Panc1 (cell line): ENCODE measurements at regions not wholly inside any gene's neighbourhood (a gene's known extent, or its start where the extent isn't known, plus 50 kb on each side); places are given as distances from the start of the nearest gene placed in this dataset.

Experiments used
- ATAC-seq: fragments of 200-7000 bp; cut with Tn5 transposase; 2 replicates; pipeline ENCODE4 v1.9.1; 2020; ENCODE audit warnings: mild to moderate bottlenecking, moderate library complexity
- BruUV-seq: library from RNA; stranded (reverse); fragments of 400-500 nt; replicated peaks from 2 replicates; lab custom pipeline; 2021; lab: Mats Ljungman, UMichigan
- CTCF ChIA-PET: fragments of 300-600 bp; sonication (Branson Sonifier 250); formaldehyde crosslinking; loops from one replicate; lab custom pipeline; 2022; ENCODE audit warnings: antibody characterized with exemption; lab: Charles Lee
- POLR2A ChIA-PET: fragments of 300-600 bp; sonication (Branson Sonifier 250); formaldehyde crosslinking; loops from one replicate; lab custom pipeline; 2022; ENCODE audit warnings: antibody characterized with exemption; lab: Charles Lee
- DNase-seq: peaks from one replicate; pipeline ENCODE4 v3.0.0-alpha.2; 2010; ENCODE audit warnings: low read depth, low spot score
- H3K27ac ChIP-seq: 2 replicates; pipeline ENCODE4 v1.5.1; 2011; ENCODE audit warnings: mild to moderate bottlenecking, low read length, inconsistent platforms
- H3K27me3 ChIP-seq: fragments of 200-500 bp; sonication (Bioruptor generic); 2 replicates; pipeline ENCODE4 v1.6.0; 2014; ENCODE audit warnings: low read length, inconsistent platforms; ENCODE audit not compliant: control insufficient read depth, insufficient read depth
- H3K36me3 ChIP-seq: fragments of 200-500 bp; sonication (Bioruptor generic); 2 replicates; pipeline ENCODE4 v1.5.1; 2014; ENCODE audit warnings: inconsistent platforms, mild to moderate bottlenecking, low read length, moderate library complexity; ENCODE audit not compliant: control insufficient read depth, insufficient read depth
- H3K4me1 ChIP-seq: 2 replicates; pipeline ENCODE4 v1.5.1; 2011; ENCODE audit warnings: inconsistent platforms, mild to moderate bottlenecking, low read length, moderate library complexity; ENCODE audit not compliant: control insufficient read depth, insufficient read depth
- H3K4me3 ChIP-seq, 2 experiments: 2 replicates each; pipeline ENCODE4 v1.5.1; 2011 to 2012; ENCODE audit warnings: low read depth in 2 of 2, low read length in 2 of 2, mild to moderate bottlenecking in 2 of 2, inconsistent platforms in 1 of 2, moderate library complexity in 1 of 2
- H3K9me3 ChIP-seq: fragments of 200-500 bp; sonication (Bioruptor generic); 2 replicates; pipeline ENCODE4 v1.5.1; 2014; ENCODE audit warnings: low read depth, mild to moderate bottlenecking, inconsistent platforms, low read length, moderate library complexity; ENCODE audit not compliant: control insufficient read depth, insufficient read depth
- POLR2AphosphoS5 ChIP-seq: IDR thresholded peaks from 2 replicates; pipeline ENCODE4 v1.6.1; 2012; ENCODE audit warnings: mild to moderate bottlenecking, low read depth, low read length, moderate library complexity
- REST ChIP-seq, 2 experiments: IDR thresholded peaks; 2 replicates each; pipeline ENCODE4 v1.6.1; 2011 to 2012; ENCODE audit warnings: low read depth in 2 of 2, control low read depth in 1 of 2, low read length in 1 of 2, mild to moderate bottlenecking in 1 of 2, moderate library complexity in 1 of 2; ENCODE audit not compliant: insufficient read depth in 1 of 2
- SIN3A ChIP-seq: IDR thresholded peaks from 2 replicates; pipeline ENCODE4 v1.6.1; 2012; ENCODE audit warnings: low read depth, mild to moderate bottlenecking, low read length, moderate library complexity, borderline replicate concordance; ENCODE audit not compliant: insufficient read depth
- TCF7L2 ChIP-seq: IDR thresholded peaks from 2 replicates; pipeline ENCODE4 v1.6.1; 2011; ENCODE audit warnings: mild to moderate bottlenecking, low read depth, low read length, inconsistent platforms
- in situ Hi-C: cut with HindIII; loops from 2 replicates; pipeline ENCODE4 v1.10.0; 2016; ENCODE audit warnings: low sequenced_read_pairs, low pct_unique_long_range_greater_than_20kb
- intact Hi-C: fragments of 100-400 bp; cut with micrococcal nuclease; formaldehyde crosslinking; loops from one replicate; pipeline ENCODE4 v1.10.0; 2022; ENCODE audit not compliant: unreplicated experiment
- TF ChIP-seq, protein P1 (sequence below): fragments of 450-650 bp; IDR thresholded peaks from 2 replicates; pipeline ENCODE4 v1.5.1; 2017; ENCODE audit warnings: mild to moderate bottlenecking

- DNase-seq: no peak
- intact Hi-C loops (no loop called here), in situ Hi-C loops (no loop called here)
- H3K27me3 ChIP-seq: peaks cover 14% of the 10 kb centered on the region
- no peak overlapping the region for H3K4me3 ChIP-seq
- no peaks in the 10 kb centered on the region for H3K36me3 ChIP-seq
- no peaks in the 10 kb centered on the region for H3K4me1 ChIP-seq
- POLR2A ChIA-PET: no interaction called here
- CTCF ChIA-PET: no interaction called here
- H3K9me3 ChIP-seq: no peaks in the 10 kb centered on the region; the same call in 1 of the 2 replicates
- H3K27ac ChIP-seq: no peak overlapping the region
- no peak for TF ChIP-seq SIN3A
- TF ChIP-seq, protein P1, sequence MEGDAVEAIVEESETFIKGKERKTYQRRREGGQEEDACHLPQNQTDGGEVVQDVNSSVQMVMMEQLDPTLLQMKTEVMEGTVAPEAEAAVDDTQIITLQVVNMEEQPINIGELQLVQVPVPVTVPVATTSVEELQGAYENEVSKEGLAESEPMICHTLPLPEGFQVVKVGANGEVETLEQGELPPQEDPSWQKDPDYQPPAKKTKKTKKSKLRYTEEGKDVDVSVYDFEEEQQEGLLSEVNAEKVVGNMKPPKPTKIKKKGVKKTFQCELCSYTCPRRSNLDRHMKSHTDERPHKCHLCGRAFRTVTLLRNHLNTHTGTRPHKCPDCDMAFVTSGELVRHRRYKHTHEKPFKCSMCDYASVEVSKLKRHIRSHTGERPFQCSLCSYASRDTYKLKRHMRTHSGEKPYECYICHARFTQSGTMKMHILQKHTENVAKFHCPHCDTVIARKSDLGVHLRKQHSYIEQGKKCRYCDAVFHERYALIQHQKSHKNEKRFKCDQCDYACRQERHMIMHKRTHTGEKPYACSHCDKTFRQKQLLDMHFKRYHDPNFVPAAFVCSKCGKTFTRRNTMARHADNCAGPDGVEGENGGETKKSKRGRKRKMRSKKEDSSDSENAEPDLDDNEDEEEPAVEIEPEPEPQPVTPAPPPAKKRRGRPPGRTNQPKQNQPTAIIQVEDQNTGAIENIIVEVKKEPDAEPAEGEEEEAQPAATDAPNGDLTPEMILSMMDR: no peak
- no TSS peak for BruUV-seq
- no peak for ATAC-seq
These were observed 136.1 kb upstream of the SULF2 start for GRCh38 chr20:47921408-47921807.

DNA sequence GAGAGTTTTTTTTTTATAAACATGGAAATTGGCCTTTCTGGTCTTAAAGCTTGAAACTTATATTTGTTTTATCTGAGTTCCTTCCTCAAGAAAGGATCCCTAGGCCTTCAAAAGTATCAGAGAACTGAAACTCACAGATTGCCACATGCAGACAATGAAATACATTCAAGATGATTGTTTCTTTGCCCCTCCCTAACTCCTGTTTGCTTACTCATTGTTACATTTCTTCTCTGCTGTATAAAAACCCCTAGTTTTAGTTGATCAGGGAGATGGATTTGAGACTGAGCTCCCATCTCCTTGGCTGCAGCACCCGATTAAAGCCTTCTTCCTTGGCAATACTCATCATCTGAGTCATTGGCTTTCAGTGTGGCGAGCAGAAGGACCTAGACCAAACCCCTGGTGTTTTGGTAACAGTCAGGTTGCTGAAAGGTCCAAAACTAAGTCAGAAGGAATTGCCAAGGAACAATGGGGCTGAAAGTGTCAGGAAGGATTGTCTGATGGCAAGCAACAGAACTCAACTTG lies 132.3 kb upstream of the SULF2 start:
- Histone ChIP-seq H3K27ac (no peak overlapping the region), H3K9me3 (no peaks in the 10 kb centered on the region; the same call in 1 of the 2 replicates), H3K27me3 (peaks cover 7% of the 10 kb centered on the region), H3K4me1 (no peaks in the 10 kb centered on the region), H3K4me3 (no peak overlapping the region), H3K36me3 (no peaks in the 10 kb centered on the region)
- ATAC-seq (no peak), DNase-seq (no peak)
- intact Hi-C loops: no loop called here
- ChIA-PET CTCF (no interaction called here), POLR2A (no interaction called here)
- in situ Hi-C loops: no loop called here
- TF ChIP-seq SIN3A (no peak), TCF7L2 (no peak), REST (IDR thresholded peaks at IDR 0.05; ENCODE audit: insufficient read depth in 1 of 2, low read depth in 2 of 2, low read length in 1 of 2) (no peak), POLR2AphosphoS5 (no peak)
- TF ChIP-seq, protein P1: no peak
- no TSS peak for BruUV-seq
